HepG2 (cell line): ENCODE measurements at regions not wholly inside any gene's neighbourhood (a gene's known extent, or its start where the extent isn't known, plus 50 kb on each side); places are given as distances from the start of the nearest gene placed in this dataset.

Experiments used
- ATAC-seq: fragments of 200-7000 bp; cut with Tn5 transposase; 3 replicates; pipeline ENCODE4 v1.9.1; 2020; ENCODE audit warnings: mild to moderate bottlenecking, moderate library complexity
- BruUV-seq: library from RNA; stranded (reverse); fragments of 400-500 nt; replicated peaks from 2 replicates; lab custom pipeline; 2021; lab: Mats Ljungman, UMichigan
- CTCF ChIA-PET: fragments of 300-600 bp; formaldehyde crosslinking; extraction: SDS; loops from one replicate; lab custom pipeline; 2021; ENCODE audit warnings: low total read pairs, inconsistent platforms, low intra/inter-chr PET ratio; lab: Yijun Ruan, JAX
- POLR2A ChIA-PET: fragments of 350-600 bp; sonication (Branson Sonifier 250); formaldehyde crosslinking; loops from one replicate; lab custom pipeline; 2020; ENCODE audit warnings: antibody characterized with exemption, inconsistent platforms; lab: Yijun Ruan, JAX
- DNase-seq: peaks from one replicate; pipeline ENCODE4 v3.0.0-alpha.2; 2015; ENCODE audit warnings: low spot score
- FAIRE-seq: peaks from 3 replicates; lab custom pipeline; 2011; peaks lifted over from hg19 to GRCh38; lab: Jason Lieb, UNC
- H2AFZ ChIP-seq: one replicate; pipeline ENCODE4 v1.6.1; 2011; ENCODE audit warnings: low read length, inconsistent platforms
- H3K27ac ChIP-seq: fragments of 300-600 bp; 3 replicates; pipeline ENCODE4 v1.8.0; 2011; ENCODE audit warnings: mixed run types, mild to moderate bottlenecking, mixed read lengths, low read length, inconsistent platforms; ENCODE audit not compliant: insufficient read depth; ENCODE audit errors: extremely low read length
- H3K27me3 ChIP-seq, 2 experiments: fragments of 200-600 bp in 1 of 2; 2 replicates in 1 of 2; 3 replicates in 1 of 2; pipeline versions ENCODE4 v1.6.0 to v1.8.0; 2011; ENCODE audit warnings: low read length in 2 of 2, mild to moderate bottlenecking in 2 of 2, moderate library complexity in 2 of 2, inconsistent platforms in 1 of 2; ENCODE audit not compliant: insufficient read depth in 2 of 2, control insufficient read depth in 1 of 2
- H3K36me3 ChIP-seq, 2 experiments: fragments of 200-600 bp in 1 of 2; replicated peaks in 1 of 2; 2 replicates in 1 of 2; 3 replicates in 1 of 2; pipeline versions ENCODE4 v1.5.1 to v1.8.0; 2011; ENCODE audit warnings: low read length in 2 of 2, inconsistent platforms in 1 of 2; ENCODE audit not compliant: insufficient read depth in 2 of 2, control insufficient read depth in 1 of 2
- H3K4me1 ChIP-seq: 2 replicates; pipeline ENCODE4 v1.5.1; 2012; ENCODE audit warnings: low read length, inconsistent platforms; ENCODE audit not compliant: insufficient read depth
- H3K4me2 ChIP-seq: 2 replicates; pipeline ENCODE4 v1.6.0; 2011; ENCODE audit warnings: low read depth, low read length, inconsistent platforms
- H3K4me3 ChIP-seq, 3 experiments: fragments of 200-600 bp in 1 of 3; sonication (generic), shearing (Covaris generic) in 1 of 3; replicated peaks in 1 of 3; 2 replicates each; pipeline ENCODE4 v1.5.1; 2011 to 2016; ENCODE audit warnings: low read length in 3 of 3, inconsistent platforms in 2 of 3, low read depth in 2 of 3, mild to moderate bottlenecking in 2 of 3, control low read depth in 1 of 3, mixed read lengths in 1 of 3; ENCODE audit not compliant: insufficient read depth in 1 of 3
- H3K79me2 ChIP-seq: one replicate; pipeline ENCODE4 v1.6.1; 2011; ENCODE audit warnings: low read length, inconsistent platforms; ENCODE audit not compliant: insufficient read depth
- H3K9ac ChIP-seq: 2 replicates; pipeline ENCODE4 v1.6.0; 2011; ENCODE audit warnings: mild to moderate bottlenecking, low read depth, low read length, inconsistent platforms; ENCODE audit not compliant: insufficient read depth
- H3K9me3 ChIP-seq: 2 replicates; pipeline ENCODE4 v1.5.1; 2012; ENCODE audit warnings: mild to moderate bottlenecking, low read length
- H4K20me1 ChIP-seq: 2 replicates; pipeline ENCODE4 v1.6.0; 2011; ENCODE audit warnings: inconsistent platforms, mild to moderate bottlenecking, low read length, moderate library complexity; ENCODE audit not compliant: insufficient read depth
- CENPT ChIP-seq: sonication (generic); formaldehyde crosslinking; IDR thresholded peaks from 2 replicates; pipeline ENCODE4 v1.8.0; 2022; ENCODE audit warnings: low read depth, mild to moderate bottlenecking, moderate library complexity, missing genetic modification reagents
- NCOA1 ChIP-seq: sonication (generic); formaldehyde crosslinking; IDR thresholded peaks from 2 replicates; pipeline ENCODE4 v1.9.0; 2021; ENCODE audit warnings: missing genetic modification reagents
- POLR2A ChIP-seq, 2 experiments: IDR thresholded peaks; 2 replicates each; pipeline ENCODE4 v1.6.1; 2011; ENCODE audit warnings: low read depth in 2 of 2, low read length in 2 of 2, mild to moderate bottlenecking in 1 of 2, moderate library complexity in 1 of 2; ENCODE audit not compliant: insufficient read depth in 1 of 2
- RFXAP ChIP-seq: sonication (generic); formaldehyde crosslinking; IDR thresholded peaks from 2 replicates; pipeline ENCODE4 v1.4.0; 2020; ENCODE audit warnings: missing genetic modification reagents, borderline replicate concordance
- RXRB ChIP-seq: IDR thresholded peaks from 2 replicates; pipeline ENCODE4 v1.6.1; 2016; ENCODE audit warnings: borderline replicate concordance, missing genetic modification reagents, missing compliant biosample characterization
- SP5 ChIP-seq: IDR thresholded peaks from 2 replicates; pipeline ENCODE4 v1.6.1; 2016; ENCODE audit warnings: low read depth, borderline replicate concordance
- ZNF547 ChIP-seq: sonication (generic); formaldehyde crosslinking; IDR thresholded peaks from 2 replicates; pipeline ENCODE4 v1.5.1; 2020; ENCODE audit warnings: mild to moderate bottlenecking, missing genetic modification reagents
- WGBS: methylation state at CpG from one replicate; pipeline ENCODE4 v1.1.6; 2017; ENCODE audit warnings: low lambda C conversion rate; 5-methylcytosine and 5-hydroxymethylcytosine counted together
- in situ Hi-C: cut with HindIII; loops from 2 replicates; pipeline ENCODE4 v1.10.0; 2017; ENCODE audit warnings: low pct_unique_long_range_greater_than_20kb; ENCODE audit not compliant: extremely low pct_ligation_motif_present
- intact Hi-C: fragments of 100-400 bp; cut with micrococcal nuclease; formaldehyde crosslinking; loops from one replicate; pipeline ENCODE4 v1.10.0; 2022; ENCODE audit not compliant: unreplicated experiment
- TF ChIP-seq, protein P1 (sequence below): sonication (generic); formaldehyde crosslinking; IDR thresholded peaks from 2 replicates; pipeline ENCODE4 v1.5.0; 2020; ENCODE audit warnings: mild to moderate bottlenecking, missing genetic modification reagents, borderline replicate concordance
- TF ChIP-seq, protein P2 (sequence below): IDR thresholded peaks from 2 replicates; pipeline ENCODE4 v1.6.1; 2016; ENCODE audit warnings: low read depth, control low read depth
- TF ChIP-seq, protein P3 (sequence below): sonication (generic); formaldehyde crosslinking; IDR thresholded peaks from 2 replicates; pipeline ENCODE4 v1.8.1; 2023; ENCODE audit warnings: mild to moderate bottlenecking, missing genetic modification reagents

DNA sequence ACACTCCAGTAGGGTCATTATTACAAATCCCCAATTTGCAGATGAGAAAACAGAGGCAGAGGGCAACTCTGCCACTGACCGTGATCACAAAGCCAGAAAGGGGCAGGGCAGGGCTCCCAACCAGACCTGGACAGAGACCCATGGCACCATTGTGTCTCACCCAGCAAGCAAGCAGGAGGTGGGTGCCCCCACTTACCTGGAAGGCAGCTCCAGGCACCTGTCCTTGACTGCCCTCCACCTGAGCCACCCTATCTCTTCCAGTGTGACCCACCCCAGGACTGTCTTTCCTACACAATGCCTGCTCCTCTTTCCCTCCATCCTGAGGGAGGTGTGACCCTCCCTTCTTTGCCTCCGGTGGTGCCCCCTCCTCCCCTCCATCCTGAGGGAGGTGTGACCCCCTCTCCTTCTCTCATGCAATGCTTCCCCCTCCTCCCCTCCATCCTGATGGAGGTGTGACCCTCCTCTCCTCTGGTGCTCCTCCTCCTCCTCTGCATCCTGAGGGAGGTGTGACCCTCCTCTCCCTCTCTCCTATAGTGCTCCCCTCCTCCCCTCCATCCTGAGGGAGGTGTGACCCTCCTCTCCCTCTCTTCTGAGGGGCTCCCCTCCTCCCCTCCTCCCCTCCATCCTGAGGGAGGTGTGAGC is 198.0 kb downstream of the MED10 start:
- no peak for TF ChIP-seq NCOA1
- TF ChIP-seq, protein P1, sequence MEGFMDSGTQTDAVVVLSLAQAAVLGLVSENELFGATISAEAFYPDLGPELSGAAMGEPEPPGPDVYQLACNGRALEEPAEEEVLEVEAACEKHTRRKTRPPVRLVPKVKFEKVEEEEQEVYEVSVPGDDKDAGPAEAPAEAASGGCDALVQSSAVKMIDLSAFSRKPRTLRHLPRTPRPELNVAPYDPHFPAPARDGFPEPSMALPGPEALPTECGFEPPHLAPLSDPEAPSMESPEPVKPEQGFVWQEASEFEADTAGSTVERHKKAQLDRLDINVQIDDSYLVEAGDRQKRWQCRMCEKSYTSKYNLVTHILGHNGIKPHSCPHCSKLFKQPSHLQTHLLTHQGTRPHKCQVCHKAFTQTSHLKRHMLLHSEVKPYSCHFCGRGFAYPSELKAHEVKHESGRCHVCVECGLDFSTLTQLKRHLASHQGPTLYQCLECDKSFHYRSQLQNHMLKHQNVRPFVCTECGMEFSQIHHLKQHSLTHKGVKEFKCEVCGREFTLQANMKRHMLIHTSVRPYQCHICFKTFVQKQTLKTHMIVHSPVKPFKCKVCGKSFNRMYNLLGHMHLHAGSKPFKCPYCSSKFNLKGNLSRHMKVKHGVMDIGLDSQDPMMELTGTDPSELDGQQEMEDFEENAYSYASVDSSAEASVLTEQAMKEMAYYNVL (CRISPR knock-in tag) = no peak
- TF ChIP-seq RFXAP (CRISPR knock-in tag) = no peak
- no peak for TF ChIP-seq SP5 (CRISPR knock-in tag)
- TF ChIP-seq, protein P2, sequence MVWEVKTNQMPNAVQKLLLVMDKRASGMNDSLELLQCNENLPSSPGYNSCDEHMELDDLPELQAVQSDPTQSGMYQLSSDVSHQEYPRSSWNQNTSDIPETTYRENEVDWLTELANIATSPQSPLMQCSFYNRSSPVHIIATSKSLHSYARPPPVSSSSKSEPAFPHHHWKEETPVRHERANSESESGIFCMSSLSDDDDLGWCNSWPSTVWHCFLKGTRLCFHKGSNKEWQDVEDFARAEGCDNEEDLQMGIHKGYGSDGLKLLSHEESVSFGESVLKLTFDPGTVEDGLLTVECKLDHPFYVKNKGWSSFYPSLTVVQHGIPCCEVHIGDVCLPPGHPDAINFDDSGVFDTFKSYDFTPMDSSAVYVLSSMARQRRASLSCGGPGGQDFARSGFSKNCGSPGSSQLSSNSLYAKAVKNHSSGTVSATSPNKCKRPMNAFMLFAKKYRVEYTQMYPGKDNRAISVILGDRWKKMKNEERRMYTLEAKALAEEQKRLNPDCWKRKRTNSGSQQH (CRISPR knock-in tag) = no peak
- TF ChIP-seq ZNF547 = no peak
- TF ChIP-seq CENPT (CRISPR knock-in tag) = no peak
- no peak for TF ChIP-seq POLR2A (IDR thresholded peaks at IDR 0.05; ENCODE audit: insufficient read depth in 1 of 2, low read depth in 2 of 2, low read length in 2 of 2)
- no peak for TF ChIP-seq RXRB (CRISPR knock-in tag)
- TF ChIP-seq, protein P3, sequence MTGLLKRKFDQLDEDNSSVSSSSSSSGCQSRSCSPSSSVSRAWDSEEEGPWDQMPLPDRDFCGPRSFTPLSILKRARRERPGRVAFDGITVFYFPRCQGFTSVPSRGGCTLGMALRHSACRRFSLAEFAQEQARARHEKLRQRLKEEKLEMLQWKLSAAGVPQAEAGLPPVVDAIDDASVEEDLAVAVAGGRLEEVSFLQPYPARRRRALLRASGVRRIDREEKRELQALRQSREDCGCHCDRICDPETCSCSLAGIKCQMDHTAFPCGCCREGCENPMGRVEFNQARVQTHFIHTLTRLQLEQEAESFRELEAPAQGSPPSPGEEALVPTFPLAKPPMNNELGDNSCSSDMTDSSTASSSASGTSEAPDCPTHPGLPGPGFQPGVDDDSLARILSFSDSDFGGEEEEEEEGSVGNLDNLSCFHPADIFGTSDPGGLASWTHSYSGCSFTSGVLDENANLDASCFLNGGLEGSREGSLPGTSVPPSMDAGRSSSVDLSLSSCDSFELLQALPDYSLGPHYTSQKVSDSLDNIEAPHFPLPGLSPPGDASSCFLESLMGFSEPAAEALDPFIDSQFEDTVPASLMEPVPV (CRISPR knock-in tag) = no peak
- no peaks in the 10 kb centered on the region for H3K9me3 ChIP-seq
- H3K4me3 ChIP-seq = no peak overlapping the region
- DNase-seq (no peak), ATAC-seq (no peak), FAIRE-seq (no peak)
- H3K4me1 ChIP-seq = no peaks in the 10 kb centered on the region
- WGBS = 0% methylated on average over 1 of the region's 2 CpGs
- ChIA-PET CTCF (no interaction called here), POLR2A (no interaction called here)
- H4K20me1 ChIP-seq = no peaks in the 10 kb centered on the region
- BruUV-seq = no TSS peak
- in situ Hi-C loops = no loop called here
- no peak overlapping the region for H3K4me2 ChIP-seq
- H2AFZ ChIP-seq = no peak overlapping the region
- no peak overlapping the region for H3K27ac ChIP-seq
- no peaks in the 10 kb centered on the region for H3K27me3 ChIP-seq
- H3K9ac ChIP-seq = no peak overlapping the region
- no peaks in the 10 kb centered on the region for H3K36me3 ChIP-seq
- H3K79me2 ChIP-seq = no peaks in the 10 kb centered on the region
- intact Hi-C loops = no loop called here
